Midbrain (tissue), 1 donor: ENCODE measurements at regions not wholly inside any gene's neighbourhood (a gene's known extent, or its start where the extent isn't known, plus 50 kb on each side); places are given as distances from the start of the nearest gene placed in this dataset.

Experiments used
- DNase-seq: peaks from one replicate; lab custom pipeline; 2025; lab: John Stamatoyannopoulos, UW

DNA sequence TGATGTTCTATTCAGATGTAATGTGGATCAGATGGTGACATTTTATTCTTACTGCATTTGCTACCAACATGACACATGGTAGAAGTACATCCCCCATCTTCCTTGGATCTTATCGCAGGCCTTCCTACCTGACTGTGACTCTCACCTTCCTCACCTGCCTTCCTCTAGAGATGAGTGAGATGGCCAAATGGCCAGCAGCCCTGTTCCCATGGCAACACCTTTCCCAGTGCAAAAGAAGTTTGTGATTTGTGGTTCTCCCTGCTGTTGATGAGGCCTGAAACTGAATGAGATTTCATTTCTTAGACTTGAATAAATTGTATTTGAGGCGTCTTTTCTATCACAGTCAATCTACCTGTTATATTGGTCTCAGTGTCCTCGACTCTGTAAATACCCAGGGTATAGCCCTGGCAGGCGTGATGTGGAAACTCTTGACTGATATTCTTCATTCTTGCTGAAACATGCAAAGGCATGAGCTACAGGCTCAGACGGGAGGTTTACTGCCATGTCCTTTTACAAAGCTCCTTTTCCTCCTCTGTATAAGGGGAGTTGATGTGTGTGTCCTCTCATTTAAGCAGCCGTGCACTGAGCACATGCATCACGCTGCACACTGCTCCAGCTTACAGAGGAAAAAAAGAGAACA lies 440.7 kb upstream of the AKR1E2 start:
- DNase-seq, result no peak

DNA sequence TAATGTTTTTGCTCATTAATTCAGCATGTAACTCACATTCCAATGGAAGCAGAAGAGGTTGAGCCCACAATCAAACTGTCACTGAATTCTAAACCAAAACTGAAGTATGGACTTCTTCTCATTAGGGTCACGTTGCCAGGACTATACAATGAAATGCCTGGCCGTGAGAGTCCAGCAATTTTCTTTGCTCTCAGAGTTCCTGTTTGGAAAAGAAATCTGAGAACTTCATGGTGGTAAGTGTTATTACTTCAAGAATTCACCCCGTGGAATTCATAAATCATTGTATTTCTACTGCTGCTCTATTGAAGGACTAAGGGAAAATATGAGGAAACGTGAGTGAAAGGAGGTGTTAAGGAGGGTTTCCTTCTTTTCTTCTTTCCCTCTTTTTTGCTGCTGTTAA lies 441.8 kb upstream of the AKR1E2 start:
- no peak for DNase-seq

DNA sequence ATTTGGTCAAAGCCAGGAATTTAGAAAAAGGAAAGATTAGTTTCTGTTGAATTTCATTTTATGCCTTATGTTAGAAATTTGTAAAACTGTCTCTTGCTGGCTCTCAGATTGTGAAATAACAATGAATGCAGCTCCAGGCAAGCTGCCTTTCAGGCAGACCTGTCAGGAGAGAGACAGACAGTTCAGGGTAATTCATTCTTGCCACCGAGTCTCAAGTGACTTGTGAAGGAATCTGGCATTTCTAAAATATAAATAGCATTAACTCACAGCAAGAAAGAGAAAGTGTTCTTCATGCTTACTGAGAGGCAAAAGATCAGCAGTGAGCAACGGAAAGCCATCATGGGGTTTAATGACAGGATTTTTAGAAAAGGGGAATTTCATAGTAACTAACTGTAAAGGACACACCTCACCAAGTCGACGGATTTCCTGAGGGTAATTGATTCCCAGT lies 442.3 kb upstream of the AKR1E2 start:
- no peak for DNase-seq

DNA sequence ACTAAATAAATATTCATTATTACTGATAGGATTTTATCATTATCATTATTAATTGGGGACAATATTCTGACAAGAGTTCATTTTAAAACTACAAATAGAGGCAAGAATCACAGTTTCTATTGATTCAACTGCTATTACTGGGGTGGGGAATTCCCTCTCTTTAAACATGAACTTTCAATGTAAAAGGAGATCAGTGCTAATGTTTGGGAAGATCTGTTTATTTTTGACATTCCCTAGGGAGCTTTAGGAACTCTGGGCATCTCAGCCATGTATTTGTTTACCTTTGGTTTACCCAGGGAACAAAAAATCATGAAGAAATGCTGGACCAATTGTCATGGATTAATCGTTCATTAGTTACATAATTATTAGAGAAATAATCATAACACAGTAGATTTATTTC lies 443.2 kb upstream of the AKR1E2 start:
- no peak for DNase-seq

DNA sequence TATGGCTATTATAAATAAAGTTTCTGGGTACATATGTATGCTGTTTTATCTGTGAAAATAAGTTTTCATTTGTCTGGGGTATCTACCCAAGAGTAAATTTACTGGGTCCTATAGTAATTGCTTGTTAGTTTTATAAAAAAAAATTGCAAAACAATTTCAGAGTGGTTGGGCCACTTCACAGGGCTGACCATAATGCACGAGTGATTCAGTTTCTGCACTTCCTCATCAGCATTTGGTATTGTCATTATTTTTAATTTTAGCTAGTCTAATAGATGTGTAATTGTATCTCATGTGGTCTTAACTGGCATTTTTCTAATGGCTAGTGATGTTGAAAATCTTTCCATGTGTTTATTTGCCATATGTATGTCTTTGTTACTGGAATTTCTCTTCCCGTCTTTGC lies 452.4 kb upstream of the AKR1E2 start:
- no peak for DNase-seq

DNA sequence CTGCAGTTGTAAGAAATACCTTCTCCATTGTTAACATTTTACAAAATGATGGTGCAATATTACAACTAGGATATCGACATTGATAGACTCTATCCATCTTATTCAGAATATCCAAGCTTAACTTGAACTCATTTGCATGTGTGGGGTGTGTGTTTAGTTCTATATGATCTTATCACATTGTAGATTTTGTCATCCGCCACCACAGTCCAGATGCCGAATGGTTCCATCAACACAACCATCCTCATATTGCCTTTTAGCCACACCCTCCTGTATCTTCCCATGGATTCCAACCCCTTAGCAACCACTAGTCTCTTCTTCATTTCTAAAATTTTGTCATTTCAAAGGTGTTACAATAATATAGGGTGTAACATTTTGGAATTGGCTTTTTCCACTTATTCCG lies 452.9 kb upstream of the AKR1E2 start:
- DNase-seq, result no peak

DNA sequence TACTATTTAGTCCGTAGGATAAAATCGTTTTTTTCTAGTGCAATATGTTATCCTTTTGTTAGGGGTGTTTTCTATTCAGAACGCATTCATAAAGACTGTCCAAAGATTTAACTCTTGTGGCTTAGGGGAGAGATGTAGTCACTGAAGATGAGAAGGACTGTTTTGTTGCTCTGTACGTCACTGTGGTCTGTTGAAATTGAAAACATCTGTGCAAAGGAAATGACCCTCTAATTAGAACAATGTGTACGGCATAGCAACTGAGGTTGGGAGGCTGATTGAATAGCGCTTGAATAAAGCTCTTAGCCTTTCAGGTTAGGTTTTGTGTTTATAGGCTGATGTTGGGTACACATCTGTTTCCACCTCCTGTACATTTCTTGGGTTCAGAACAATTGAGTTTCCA lies 453.4 kb upstream of the AKR1E2 start:
- DNase-seq, result no peak

DNA sequence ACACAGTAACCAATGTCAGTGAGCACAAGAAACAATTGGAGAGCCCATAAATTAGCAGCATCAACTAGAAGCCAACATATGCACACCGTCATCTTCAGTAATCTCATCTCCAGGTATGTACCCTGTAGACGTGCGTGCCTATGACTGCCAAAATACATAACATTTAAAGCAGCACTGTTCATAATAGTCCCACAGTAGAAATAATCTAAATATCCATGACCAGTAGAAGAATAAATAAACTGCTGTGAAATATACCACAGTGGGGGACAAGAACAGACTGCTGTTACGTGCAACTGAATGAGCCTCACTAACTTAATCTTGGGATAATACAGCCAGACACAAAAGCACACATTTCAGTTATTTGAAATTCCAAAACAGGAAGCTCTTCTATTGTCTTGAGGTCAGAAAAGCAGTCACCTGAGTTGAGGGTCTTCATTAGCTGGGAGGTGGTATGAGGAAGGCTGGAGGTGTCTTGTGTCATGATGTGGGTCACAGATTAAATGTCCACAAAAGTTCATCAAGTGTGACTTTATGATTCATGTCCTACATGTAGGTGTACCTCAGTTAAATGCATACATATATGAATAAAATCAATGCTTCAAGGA lies 454.2 kb upstream of the AKR1E2 start:
- no peak for DNase-seq

DNA sequence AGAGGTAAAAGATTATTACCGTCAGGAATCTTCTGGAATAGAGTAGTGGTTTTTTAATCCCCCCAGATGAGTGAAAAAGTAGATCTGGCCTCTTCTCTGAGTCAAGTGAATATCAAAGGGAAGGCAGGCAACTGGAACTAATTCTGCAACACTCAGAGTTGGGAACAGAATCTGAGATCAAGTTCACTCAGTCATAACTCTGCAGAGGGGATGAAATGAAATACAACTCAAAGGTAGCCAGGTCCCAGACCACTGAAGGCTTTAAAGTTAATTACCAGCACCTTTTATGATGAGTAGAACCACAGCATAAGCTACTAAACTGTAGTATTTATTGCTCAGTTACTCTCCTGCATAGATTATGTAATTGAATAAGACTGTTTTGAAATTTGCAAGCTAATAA lies 455.6 kb upstream of the AKR1E2 start:
- DNase-seq, result no peak

DNA sequence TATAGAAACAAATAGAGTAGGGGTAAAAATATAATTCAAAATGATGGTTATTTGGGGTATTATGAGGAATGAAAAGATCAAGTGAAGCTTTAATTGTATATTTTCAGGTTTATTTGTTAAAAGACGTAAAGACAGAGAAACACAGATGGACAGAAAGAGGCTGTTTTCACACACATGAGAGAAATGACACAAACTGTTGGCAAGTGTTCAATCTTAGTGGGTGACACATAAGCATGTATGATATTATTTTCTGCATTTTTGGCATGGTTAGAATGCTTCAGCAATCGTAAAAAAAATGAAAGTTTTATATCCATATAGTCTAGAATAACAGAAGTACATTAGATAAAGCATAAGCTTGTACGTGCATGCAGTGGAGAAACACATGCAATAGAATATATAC lies 464.4 kb upstream of the AKR1E2 start:
- no peak for DNase-seq

DNA sequence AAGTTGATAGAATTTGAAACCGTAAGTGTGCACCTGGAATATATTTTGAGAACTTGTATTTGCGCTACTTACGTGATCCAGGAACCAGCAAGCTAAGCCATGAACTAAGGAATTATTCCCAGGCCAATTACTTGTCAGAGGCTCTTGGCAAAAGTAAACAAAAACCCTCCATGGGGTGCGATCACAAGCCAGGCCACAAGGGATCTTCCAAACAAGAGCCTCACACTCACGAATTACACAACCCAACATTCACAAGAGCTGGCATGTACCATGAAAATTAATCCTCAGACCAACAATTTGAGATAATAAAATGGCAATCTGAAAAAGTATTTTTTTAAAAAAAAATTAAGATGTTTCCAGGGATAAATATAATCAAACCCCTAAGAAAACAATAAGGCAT lies 467.0 kb upstream of the AKR1E2 start:
- DNase-seq, result no peak

DNA sequence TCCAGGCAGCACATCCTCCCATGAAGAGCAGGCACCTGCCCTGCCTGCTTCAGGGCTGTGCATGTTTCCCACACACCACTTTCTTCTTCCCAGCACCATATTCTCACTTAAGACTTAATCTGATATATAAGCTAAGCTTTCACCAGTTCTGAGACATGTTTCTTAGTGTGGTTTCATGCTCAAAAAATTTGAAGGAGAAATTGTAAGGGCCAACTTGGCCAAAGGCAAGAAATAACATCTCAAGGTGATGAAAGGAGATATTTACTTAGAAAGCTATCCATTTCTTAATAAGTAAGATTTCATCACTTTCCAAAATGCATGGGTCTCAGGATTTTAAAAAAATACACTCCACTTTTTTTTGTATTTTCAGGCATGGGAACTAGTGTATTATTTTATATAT lies 468.1 kb upstream of the AKR1E2 start:
- DNase-seq, result no peak

DNA sequence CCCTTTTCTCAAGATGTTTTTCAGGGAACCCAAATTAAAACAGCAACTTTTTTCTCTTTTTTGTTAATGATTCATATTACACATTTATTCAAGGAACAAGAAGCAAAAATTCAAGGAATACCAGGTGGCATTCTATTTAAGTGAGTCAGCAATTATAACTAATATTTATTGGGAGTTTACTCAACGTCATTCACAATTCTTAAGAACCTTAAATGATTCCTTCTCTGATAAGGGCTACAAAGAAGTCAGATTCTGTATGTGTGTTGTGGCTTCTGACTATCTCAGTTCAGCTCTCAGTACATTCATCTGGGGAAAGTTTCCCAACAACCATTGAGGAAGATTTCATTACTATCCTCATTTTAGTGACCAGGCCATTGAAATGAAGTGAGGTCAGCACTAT lies 470.7 kb upstream of the AKR1E2 start:
- DNase-seq, result no peak

DNA sequence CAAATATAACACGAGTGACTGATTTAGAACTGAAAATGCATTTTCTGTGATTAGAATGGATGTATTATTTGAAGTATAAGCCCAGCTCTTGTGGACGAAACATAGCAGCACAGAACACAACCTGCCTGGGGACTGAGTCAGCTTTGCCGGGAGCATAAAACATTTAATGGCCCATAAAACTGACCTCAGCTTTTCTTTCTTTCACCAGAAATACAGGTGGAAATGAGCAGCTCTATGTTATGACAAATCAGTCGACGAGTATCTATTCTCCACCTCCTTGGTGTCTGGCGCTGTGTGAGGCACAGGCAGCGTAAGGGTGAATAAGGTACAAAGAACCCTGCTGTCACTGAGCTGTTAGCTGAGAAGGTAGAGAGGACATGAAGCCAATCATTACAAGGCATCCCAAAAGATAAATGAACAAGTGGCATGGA lies 471.6 kb upstream of the AKR1E2 start:
- no peak for DNase-seq

DNA sequence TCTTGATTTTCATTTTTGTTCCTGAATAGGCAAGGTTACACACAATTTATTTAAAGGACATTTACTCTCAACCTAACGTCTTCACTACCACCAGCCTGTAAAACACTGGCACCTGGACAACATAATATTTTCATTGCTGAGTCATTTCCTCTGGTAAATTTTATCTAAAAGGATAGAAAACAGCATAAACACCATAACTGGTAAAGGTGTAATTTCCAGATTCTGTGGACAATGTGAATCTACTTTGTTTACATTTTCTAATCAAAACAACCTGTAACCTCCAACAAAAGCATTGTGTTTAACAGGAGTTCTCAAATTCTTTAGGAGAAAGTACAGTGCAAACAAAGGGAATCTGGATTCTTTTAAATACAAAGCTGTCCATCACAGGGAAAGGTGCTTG lies 472.0 kb upstream of the AKR1E2 start:
- no peak for DNase-seq

DNA sequence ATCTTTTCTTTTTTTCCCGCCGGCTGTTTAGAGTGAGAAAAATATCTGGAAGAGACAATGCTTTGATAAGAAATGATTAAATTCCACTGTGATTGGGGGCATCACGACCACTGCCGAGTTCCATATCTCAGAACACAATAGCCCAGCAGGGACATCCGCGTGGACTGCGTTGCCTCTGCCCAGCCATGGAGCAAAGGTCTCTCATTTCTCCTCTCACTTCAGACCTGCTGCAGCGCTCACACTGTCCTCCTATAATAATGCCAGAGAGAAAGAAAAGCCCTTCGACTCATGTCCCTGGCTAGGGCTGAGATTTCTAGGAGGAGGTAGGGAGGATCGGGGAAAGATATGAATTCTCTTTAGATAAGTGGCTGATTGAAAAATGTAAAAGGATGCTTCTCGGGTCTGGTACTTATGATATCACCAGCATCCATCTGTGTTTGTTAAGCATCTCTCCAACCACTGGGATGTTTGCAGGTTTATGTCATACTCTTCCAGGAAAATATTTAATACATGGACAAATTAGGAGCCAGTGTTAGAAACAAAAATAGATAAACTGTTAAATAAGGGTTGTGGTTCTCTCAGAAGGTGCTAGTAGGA lies 472.9 kb upstream of the AKR1E2 start:
- DNase-seq, result no peak

DNA sequence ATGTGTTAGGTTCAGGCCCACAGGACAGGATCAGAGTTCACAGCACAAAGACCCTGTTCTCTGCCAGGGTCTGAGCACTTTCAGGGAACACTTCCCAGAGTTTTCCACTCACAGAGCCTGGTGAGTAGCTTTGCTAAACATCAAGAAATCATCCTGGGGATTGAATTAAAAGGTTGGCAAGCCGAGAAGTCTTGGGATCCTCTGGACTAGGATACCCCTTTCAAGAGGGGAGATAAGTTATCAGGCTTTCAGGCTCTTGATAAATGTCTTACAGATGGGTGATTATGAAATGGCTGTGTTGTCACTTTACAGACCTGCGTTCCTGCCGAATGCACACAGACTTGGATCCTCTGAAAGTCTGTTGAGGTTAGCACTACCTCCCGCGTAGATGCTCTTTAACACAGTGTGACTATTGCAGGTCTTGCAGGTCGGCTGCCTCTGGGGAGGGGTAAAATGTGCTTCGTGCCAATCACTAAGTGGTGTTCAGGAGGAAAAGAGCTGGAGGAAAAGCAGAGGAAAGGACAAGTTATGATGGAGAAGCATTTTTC lies 473.5 kb upstream of the AKR1E2 start:
- no peak for DNase-seq

DNA sequence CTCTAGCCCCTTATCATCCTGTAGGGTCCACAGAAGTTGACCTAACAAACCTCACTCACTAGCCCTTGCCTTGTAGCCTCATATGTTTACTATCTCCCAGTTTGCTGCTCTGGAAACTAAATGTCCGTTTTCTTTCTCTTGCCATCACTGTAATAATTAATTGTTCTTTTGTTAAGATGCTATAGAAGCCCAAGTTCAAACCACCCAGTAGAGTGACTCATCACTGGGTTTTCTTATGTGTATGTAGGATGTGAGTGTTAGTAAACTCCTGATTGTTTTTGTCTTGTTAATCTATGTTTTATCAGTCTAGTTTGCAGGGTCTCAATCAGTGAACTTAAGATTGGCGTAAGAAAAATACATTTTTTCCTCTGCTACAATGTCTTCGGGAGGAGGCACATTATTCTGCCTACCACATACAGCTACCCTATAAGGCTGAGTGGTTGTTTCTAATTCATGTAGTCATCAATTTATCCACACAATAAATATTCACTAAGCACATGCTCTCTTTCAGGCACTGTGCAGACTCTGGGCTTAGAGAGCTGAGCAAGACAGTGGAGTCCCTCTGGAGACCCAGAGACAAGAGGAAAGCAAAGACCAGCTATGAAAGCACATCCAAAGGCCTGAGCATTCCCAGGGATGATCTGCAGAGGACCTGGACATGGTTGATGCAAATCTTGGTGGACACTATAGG lies 474.1 kb upstream of the AKR1E2 start:
- DNase-seq, result no peak

DNA sequence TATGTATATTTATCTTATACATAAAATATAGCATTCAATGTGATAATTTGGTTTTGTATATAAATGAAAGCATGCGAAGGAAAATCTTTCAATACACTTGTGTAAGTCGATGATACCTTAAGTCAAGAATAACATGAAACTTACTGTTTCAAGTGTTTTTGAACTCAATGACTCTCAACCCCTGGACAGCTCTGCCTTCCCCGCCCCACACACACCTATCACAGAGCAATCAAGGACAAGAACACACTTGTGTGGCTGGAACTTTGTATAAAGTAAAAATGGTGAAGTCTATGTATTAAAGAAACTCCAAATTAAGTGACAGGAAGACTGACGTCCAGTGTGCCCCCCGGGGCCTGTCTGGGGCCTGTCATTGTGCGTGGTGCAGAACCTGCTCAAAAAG lies 478.6 kb upstream of the AKR1E2 start:
- no peak for DNase-seq

DNA sequence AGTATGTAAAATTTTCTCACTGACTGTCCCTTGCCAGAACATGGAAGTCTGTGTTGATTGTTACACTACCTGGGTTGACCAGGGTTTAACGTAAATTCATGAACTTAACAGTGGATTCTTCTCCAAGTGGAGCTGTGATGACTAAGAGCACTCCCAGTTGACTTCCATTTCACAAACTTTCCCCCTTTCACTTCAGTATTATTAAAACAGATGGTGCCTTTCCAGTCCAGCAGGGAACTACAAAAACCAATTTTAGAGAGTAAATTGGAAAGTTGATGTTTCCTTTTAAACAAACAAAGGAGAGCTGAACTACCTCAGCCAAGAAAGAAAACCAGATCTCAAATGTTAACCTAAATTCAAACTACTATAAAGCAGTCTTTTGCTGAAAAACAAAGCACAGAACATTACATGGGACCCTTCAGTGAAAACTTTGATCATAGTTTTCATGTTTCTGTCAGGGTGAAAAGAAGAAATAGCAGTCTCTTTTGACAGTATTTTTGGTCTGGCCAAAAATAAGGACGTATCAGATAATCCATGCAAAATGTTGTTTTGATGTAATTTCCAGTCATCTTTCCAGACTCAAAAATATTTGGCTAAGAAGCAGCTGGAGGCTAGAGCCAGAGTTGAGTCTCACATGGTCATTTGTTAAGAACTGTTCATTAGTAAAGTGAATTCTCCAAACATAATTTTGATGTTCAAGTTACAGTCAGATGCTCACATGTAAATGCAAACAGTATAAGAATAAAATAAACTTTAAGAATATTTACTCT lies 479.9 kb upstream of the AKR1E2 start:
- DNase-seq, result no peak

DNA sequence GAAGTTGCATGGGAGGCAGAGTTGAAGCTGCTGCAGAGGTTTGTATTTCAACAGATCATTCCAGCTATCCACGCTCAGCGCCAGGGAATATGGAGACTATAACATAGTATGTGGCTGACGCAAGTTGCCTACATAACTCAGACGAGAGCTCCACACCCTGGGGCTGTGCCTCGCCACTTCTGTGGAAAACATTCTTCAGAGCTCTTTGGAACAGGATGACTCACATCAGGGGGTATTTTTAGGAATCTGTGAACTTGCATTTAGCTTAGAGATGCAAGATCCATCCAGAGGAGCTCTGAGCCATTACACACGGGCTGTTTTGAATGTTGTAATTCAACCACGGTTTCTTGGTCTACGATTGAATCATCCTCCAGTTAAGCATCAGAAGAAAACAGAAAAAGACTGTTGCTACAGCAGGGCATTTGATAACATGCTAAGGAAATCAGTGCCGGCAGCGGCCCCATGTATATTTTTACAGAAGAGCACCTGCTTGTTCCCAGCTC lies 481.5 kb upstream of the AKR1E2 start:
- DNase-seq, result no peak

DNA sequence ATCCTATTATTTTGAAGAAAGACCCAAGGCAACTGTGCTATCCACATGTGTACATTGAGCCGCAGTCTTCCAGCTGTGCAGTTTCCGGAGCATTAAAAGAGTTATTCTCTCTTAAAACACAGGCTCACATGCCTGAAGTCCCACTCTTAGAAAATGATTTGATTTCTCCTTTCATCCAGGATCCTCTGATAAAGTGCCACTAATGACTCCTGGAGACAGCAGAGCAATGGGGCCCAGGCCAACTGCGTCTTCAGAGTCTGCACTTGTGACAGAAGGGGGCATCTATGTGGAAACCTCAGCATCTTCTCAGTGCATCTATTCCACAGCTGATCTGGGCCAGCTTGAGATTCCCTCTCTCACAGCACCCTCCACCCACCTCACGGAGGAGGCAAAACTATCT lies 482.1 kb upstream of the AKR1E2 start:
- no peak for DNase-seq
